ENCODE measurements at regions not wholly inside any gene's neighbourhood (a gene's known extent, or its start where the extent isn't known, plus 50 kb on each side); places are given as distances from the start of the nearest gene placed in this dataset.
"Not testable (repeated sequence)": the region's sequence is repeated elsewhere in the genome, so short reads cannot be mapped to it uniquely, and the experiment has no call there.

DNA sequence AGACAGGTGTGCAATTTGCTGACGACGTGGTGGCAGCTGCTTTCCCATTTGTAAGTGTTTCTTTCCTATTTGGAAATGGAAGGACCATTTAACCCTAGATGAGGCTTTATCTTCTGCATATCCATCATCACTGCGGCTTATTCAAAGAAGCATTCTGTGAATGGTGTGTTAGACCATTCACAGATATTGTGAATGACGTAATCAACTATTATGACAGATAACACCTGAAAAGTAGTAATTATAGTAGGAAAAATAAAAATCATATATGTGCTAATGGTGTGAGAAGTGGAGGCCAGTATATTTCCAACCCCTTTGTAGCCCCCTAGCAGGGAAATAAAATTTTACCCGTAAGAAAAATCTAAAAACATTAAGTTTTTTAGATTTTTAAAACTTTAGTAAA is 424.5 kb upstream of the CRIM1 start:
- no peak for DNase-seq

DNA sequence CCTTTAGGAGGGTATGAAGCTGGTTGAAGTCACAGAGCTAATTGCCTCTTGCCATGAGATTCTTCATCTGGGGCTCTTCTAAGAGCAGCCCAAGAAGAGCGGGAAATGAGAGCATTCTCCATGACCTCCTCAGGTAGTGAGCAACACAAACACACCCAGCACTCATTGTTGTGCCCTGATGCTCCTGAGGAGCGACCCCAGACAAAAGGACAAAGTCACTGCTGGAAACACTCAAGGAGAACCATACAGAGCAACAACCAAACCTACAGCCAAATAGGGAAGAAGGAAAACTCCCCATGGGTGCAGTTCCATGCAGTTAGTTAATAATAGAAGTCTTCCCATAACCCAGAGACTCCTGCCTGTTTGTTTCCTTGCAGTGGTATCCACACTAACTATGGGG is 426.0 kb upstream of the CRIM1 start:
- DNase-seq, result no peak

- DNase-seq, result no peak
Observed at GRCh38 chr2:35920061-35920460, 435.5 kb upstream of the CRIM1 start.

DNA sequence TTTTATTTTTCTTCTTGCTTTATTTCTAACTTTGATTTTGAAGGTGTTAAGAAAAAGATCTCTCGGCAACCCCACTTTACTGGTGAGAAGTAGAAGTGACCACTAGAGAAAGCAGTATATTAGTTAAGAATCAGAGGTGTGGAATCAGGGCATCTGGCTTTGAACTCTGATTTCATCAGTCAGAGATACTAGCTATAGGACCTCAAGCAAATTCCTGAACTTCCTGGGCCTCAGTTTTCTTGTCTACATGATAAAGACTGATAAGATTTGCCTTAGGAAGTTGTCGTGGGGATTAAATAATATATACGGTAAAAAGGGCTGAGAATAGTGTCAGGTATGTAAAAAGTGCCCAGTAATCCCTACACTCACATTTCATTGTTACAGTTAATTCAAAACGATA is 440.3 kb upstream of the CRIM1 start:
- DNase-seq, result no peak

DNA sequence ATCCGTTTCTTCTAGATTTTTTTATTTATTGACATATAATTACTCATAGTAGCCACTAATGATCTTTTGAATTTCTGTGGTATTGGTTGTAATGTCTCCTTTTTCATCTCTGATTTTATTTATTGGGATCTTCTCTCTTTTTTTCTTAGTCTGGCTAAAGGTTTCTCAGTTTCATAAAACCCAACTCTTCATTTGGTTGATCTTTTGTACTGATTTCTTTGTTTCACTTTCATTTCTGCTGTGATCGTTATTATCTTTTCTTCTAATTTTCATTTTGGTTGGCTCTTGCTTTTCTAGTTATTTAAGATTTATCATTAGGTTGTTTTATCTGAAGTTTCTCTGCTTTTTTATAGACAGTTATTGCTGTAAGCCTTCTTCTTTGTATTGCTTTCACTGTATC is 463.6 kb upstream of the CRIM1 start:
- DNase-seq, result no peak

- no peak for DNase-seq
Observed at GRCh38 chr2:35891528-35891927, 464.1 kb upstream of the CRIM1 start.

- no peak for DNase-seq
Observed at GRCh38 chr2:35887146-35887545, 468.4 kb upstream of the CRIM1 start.

- no peak for DNase-seq
Observed at GRCh38 chr2:35873921-35874320, 481.7 kb upstream of the CRIM1 start.

DNA sequence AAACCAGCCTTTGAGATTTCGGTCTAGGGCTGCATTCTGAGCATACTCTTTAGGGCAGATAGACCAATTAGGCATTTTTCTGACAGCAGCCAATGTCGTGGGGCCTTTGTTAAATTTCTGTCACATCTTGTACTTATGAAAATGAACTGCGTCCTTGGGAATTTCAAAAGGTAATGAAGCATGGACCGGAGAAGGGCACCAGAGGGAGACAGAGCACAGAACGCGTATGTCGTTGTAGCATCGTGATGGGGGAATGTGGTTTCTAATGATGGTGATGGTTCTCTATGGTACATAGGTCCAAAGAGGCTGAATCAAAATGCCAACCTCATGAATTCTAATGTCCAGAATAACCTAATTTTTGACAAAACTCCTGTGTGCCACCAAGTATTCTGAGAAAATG is 483.9 kb upstream of the CRIM1 start:
- no peak for DNase-seq

- DNase-seq, result no peak
Observed at GRCh38 chr2:35870713-35871112, 484.9 kb upstream of the CRIM1 start.

DNA sequence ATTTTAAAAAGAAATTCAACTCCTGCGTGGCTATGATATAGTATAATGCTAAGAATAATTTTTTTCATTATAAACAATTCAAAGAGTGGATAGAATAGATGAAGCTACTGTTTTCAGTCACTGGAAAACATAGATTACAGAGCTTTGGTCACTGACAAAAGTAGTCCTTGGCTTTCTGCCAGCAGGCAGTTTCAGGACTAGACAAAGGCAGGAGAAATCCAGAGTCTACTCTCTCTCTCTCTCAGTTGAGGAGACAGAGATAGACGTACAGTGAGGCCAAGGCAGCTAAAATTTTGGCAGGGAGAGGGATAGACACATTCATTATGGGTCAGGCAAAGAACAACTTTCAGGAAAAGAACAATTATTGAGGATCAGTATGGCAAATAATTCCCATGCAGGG is 491.4 kb upstream of the CRIM1 start:
- no peak for DNase-seq

- DNase-seq, result no peak
Observed at GRCh38 chr2:35858216-35858615, 497.4 kb upstream of the CRIM1 start.

- DNase-seq, result no peak
Observed at GRCh38 chr2:35857498-35857897, 498.1 kb upstream of the CRIM1 start.

- DNase-seq, result no peak
Observed at GRCh38 chr2:35831385-35831784, 524.2 kb upstream of the CRIM1 start.

DNA sequence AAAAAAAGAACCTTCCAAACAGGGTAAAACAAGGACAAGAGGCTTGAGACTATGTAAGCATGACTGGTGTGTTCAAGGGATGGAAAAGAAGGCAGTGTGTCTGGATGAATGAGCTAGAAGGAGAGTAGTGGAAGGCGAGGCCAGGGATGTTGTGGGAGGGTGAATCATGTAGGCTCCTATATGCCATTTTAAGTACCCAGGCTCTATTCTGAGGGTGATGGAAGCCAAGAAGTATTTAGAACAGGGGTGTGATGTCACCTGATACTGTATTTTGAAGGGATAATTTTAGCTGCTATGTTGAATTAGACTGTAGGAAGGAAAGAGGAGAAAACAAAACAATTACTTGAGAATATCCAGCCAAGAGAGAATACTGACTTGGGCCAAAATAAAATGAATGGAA is 524.7 kb upstream of the CRIM1 start:
- DNase-seq, result no peak

- no peak for DNase-seq
Observed at GRCh38 chr2:35827086-35827485, 528.5 kb upstream of the CRIM1 start.

- DNase-seq, result no peak
Observed at GRCh38 chr2:35822716-35823115, 532.9 kb upstream of the CRIM1 start.

DNA sequence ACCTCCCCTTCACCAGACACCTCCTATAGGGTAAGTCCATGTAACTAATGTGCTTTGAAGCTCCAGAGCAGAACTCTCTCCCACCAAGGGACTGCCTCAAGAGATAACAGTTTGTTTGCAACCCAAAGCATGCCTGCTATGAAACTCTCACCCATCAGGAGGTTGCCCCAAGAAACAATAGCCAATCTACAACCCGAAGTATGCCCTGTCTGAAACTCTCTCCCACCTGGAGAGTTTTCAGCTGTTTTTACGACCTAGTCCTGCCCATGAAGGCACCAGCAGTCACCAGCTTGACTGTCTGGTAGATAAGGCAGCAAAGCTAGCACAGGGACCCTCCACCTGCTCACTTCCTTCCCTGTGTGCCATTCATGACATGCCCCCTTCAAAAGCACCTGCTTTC is 533.9 kb upstream of the CRIM1 start:
- DNase-seq, result no peak

- no peak for DNase-seq
Observed at GRCh38 chr2:35820391-35820790, 535.2 kb upstream of the CRIM1 start.

- DNase-seq, result no peak
Observed at GRCh38 chr2:35819033-35819432, 536.5 kb upstream of the CRIM1 start.

DNA sequence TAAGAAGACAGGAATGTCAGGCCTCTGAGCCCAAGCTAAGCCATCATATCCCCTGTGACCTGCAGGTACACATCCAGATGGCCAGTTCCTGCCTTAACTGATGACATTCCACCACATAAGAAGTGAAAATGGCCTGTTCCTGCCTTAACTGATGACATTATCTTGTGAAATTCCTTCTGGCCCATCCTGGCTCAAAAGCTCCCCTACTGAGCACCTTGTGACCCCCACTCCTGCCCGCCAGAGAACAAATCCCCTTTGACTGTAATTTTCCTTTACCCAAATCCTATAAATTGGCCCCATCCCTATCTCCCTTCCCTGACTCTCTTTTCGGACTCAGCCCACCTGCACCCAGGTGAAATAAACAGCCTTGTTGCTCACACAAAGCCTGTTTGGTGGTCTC is 537.2 kb upstream of the CRIM1 start:
- DNase-seq, result not testable (repeated sequence)

- not testable (repeated sequence) for DNase-seq
Observed at GRCh38 chr2:35814597-35814996, 541.0 kb upstream of the CRIM1 start.

- DNase-seq, result no peak
Observed at GRCh38 chr2:35803126-35803525, 552.5 kb upstream of the CRIM1 start.

GRCh38 chr2:35794796-35795450 is 560.7 kb upstream of the CRIM1 start:
- no peak for DNase-seq

- no peak for DNase-seq
Observed at GRCh38 chr2:35790292-35790691, 565.3 kb upstream of the CRIM1 start.

DNA sequence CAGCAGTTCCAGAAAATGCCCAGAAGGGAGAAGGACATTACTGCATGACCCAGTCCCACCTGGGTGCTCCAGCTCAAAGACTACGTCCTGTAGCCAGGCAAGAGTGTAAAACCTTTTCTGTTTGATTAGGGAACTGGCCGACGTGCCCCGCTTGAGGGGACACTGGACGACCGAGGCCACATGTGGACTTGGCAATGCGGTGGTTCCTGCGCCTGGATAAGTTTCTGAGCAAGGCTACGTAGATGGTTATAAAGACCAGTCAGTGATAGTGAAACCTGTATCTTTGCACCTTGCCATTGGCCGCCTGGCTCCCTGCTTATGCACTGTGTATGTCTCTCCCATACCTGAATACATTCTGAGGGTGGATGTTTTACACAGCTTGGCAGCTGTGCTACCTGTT is 567.0 kb upstream of the CRIM1 start:
- no peak for DNase-seq

All from CD4-positive, alpha-beta T cell treated with Interleukin-10 for 1 hour (primary cell).